ENCODE measurements at regions not wholly inside any gene's neighbourhood (a gene's known extent, or its start where the extent isn't known, plus 50 kb on each side); places are given as distances from the start of the nearest gene placed in this dataset.

DNA sequence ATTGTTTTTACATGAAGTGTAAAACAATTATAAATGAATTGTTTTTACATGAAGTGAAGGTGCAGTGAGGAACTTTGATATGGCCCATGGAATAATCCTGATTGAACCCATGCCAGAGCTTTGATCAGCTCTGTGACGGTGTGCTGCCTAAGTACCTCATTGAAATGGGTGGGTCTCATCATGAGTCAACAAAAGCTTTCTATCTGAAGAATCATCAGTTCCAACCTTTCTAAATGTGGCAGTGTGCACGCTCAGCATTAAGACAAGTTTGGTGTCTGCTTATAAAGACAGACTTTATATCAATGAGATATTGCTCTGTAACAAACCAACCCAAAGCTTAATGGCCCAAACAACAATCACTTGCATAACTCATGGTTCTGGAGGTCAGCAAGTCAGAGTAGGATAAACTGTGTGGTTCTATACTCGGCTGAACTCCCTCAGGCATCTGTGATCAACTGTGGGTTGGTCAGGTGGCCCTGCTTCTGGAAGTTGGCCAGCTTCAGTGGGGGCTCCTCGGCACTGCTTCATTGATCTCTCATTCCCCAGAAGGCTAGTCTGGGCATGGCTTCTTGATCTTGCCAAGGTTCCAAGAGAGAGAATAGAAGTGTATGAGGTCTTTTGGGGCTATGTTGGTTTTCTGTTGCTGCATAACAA is 258.0 kb downstream of the LTN1 start:
- H3K36me3 Mint-ChIP-seq (ENCODE audit: low read depth): no peaks in the 10 kb centered on the region
- no peaks in the 10 kb centered on the region for H3K9me3 Mint-ChIP-seq
- H3K27ac Mint-ChIP-seq: no peak overlapping the region
- no peak for DNase-seq (ENCODE audit: low spot score)
- H3K4me3 Mint-ChIP-seq (ENCODE audit: low read depth): no peak overlapping the region
- peaks cover 9% of the 10 kb centered on the region for H3K4me1 Mint-ChIP-seq (ENCODE audit: low read depth)
- no peaks in the 10 kb centered on the region for H3K27me3 Mint-ChIP-seq (ENCODE audit: low read depth)
- intact Hi-C loops (cut with micrococcal nuclease): no loop called here

- Mint-ChIP-seq H3K36me3 (ENCODE audit: low read depth) (no peaks in the 10 kb centered on the region), H3K4me1 (ENCODE audit: low read depth) (no peaks in the 10 kb centered on the region), H3K27me3 (ENCODE audit: low read depth) (no peaks in the 10 kb centered on the region), H3K27ac (no peak overlapping the region), H3K9me3 (no peaks in the 10 kb centered on the region), H3K4me3 (ENCODE audit: low read depth) (no peak overlapping the region)
- intact Hi-C loops (cut with micrococcal nuclease): no loop called here
- no peak for DNase-seq (ENCODE audit: low spot score)
Observed at GRCh38 chr21:28731700-28732321, 260.9 kb downstream of the LTN1 start.

DNA sequence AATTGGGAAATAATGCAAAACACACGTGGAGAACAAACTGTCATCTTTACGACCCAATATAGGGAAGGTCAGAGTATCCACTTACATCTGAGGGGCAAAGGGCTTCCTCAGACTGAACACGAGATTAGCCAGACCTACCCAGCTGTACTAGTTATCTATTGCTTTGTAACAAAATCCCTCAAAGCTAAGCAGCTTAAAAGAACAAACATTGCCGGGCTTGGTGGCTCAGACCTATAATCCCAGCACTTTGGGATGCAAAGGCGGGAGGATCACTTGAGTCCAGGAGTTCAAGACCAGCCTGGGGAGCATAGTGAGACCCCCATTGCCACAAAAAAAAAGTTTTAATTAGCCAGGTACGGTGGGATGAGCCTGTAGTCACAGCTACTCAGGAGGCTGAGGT is 262.8 kb downstream of the LTN1 start:
- Mint-ChIP-seq H3K4me3 (ENCODE audit: low read depth) (no peak overlapping the region), H3K9me3 (no peaks in the 10 kb centered on the region), H3K27me3 (ENCODE audit: low read depth) (no peaks in the 10 kb centered on the region), H3K4me1 (ENCODE audit: low read depth) (no peaks in the 10 kb centered on the region), H3K27ac (no peak overlapping the region), H3K36me3 (ENCODE audit: low read depth) (no peaks in the 10 kb centered on the region)
- intact Hi-C loops (cut with micrococcal nuclease): no loop called here
- DNase-seq (ENCODE audit: low spot score): no peak

- H3K27me3 Mint-ChIP-seq (ENCODE audit: low read depth): no peaks in the 10 kb centered on the region
Observed at GRCh38 chr21:28727809-28728208, 264.9 kb downstream of the LTN1 start.

GRCh38 chr21:28725396-28725795 is 267.3 kb downstream of the LTN1 start:
- Mint-ChIP-seq H3K27ac (no peak overlapping the region), H3K27me3 (ENCODE audit: low read depth) (no peaks in the 10 kb centered on the region), H3K4me3 (ENCODE audit: low read depth) (no peak overlapping the region), H3K4me1 (ENCODE audit: low read depth) (no peaks in the 10 kb centered on the region), H3K36me3 (ENCODE audit: low read depth) (no peaks in the 10 kb centered on the region), H3K9me3 (no peaks in the 10 kb centered on the region)
- intact Hi-C loops (cut with micrococcal nuclease): no loop called here
- DNase-seq (ENCODE audit: low spot score): no peak

More at GRCh38 chr21:28727809-28728208, 264.9 kb downstream of the LTN1 start:
- no peaks in the 10 kb centered on the region for H3K4me1 Mint-ChIP-seq (ENCODE audit: low read depth)
- H3K4me3 Mint-ChIP-seq (ENCODE audit: low read depth): no peak overlapping the region
- DNase-seq (ENCODE audit: low spot score): no peak
- no peaks in the 10 kb centered on the region for H3K9me3 Mint-ChIP-seq
- intact Hi-C loops (cut with micrococcal nuclease): no loop called here
- H3K36me3 Mint-ChIP-seq (ENCODE audit: low read depth): no peaks in the 10 kb centered on the region
- no peak overlapping the region for H3K27ac Mint-ChIP-seq

GRCh38 chr21:28723646-28724045 is 269.0 kb downstream of the LTN1 start:
- no peak overlapping the region for H3K4me3 Mint-ChIP-seq (ENCODE audit: low read depth)
- intact Hi-C loops (cut with micrococcal nuclease): no loop called here
- H3K4me1 Mint-ChIP-seq (ENCODE audit: low read depth): no peaks in the 10 kb centered on the region
- H3K27ac Mint-ChIP-seq: no peak overlapping the region
- no peaks in the 10 kb centered on the region for H3K27me3 Mint-ChIP-seq (ENCODE audit: low read depth)
- peaks cover 7% of the 10 kb centered on the region for H3K9me3 Mint-ChIP-seq
- no peaks in the 10 kb centered on the region for H3K36me3 Mint-ChIP-seq (ENCODE audit: low read depth)
- no peak for DNase-seq (ENCODE audit: low spot score)

DNA sequence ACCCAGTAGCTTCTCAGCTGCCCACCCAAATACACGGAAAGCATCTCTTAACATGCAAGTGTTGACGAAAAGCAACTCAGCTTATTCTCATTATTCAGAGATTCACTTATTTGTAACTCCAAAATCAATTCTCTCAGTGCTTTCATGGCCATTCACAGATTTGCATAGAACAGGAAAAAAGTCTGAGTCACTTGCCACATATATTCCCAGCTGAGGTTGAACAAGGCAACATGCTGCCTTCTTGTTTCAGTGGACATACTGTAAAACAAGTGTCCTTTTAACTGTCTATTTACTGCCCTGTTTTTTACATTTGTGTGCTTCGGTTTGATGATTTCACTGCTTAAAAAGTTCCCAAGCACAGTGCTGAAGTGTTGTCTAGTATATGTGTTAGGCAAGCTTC is 273.0 kb downstream of the LTN1 start:
- Mint-ChIP-seq H3K4me1 (ENCODE audit: low read depth) (peaks cover 6% of the 10 kb centered on the region), H3K4me3 (ENCODE audit: low read depth) (no peak overlapping the region), H3K36me3 (ENCODE audit: low read depth) (no peaks in the 10 kb centered on the region), H3K9me3 (peaks cover 7% of the 10 kb centered on the region), H3K27me3 (ENCODE audit: low read depth) (no peaks in the 10 kb centered on the region), H3K27ac (no peak overlapping the region)
- DNase-seq (ENCODE audit: low spot score): no peak
- intact Hi-C loops (cut with micrococcal nuclease): no loop called here

GRCh38 chr21:28714777-28715464 is 277.8 kb downstream of the LTN1 start:
- DNase-seq (ENCODE audit: low spot score): no peak
- Mint-ChIP-seq H3K9me3 (peaks cover 7% of the 10 kb centered on the region), H3K36me3 (ENCODE audit: low read depth) (no peaks in the 10 kb centered on the region), H3K4me1 (ENCODE audit: low read depth) (peaks cover 6% of the 10 kb centered on the region), H3K4me3 (ENCODE audit: low read depth) (no peak overlapping the region), H3K27ac (no peak overlapping the region), H3K27me3 (ENCODE audit: low read depth) (no peaks in the 10 kb centered on the region)
- intact Hi-C loops (cut with micrococcal nuclease): no loop called here

GRCh38 chr21:28712411-28712810 is 280.3 kb downstream of the LTN1 start:
- no peaks in the 10 kb centered on the region for H3K36me3 Mint-ChIP-seq (ENCODE audit: low read depth)
- no peak overlapping the region for H3K27ac Mint-ChIP-seq
- H3K9me3 Mint-ChIP-seq: no peaks in the 10 kb centered on the region
- peaks cover 4% of the 10 kb centered on the region for H3K4me1 Mint-ChIP-seq (ENCODE audit: low read depth)
- H3K4me3 Mint-ChIP-seq (ENCODE audit: low read depth): no peak overlapping the region
- no peaks in the 10 kb centered on the region for H3K27me3 Mint-ChIP-seq (ENCODE audit: low read depth)
- intact Hi-C loops (cut with micrococcal nuclease): no loop called here
- DNase-seq (ENCODE audit: low spot score): no peak

- no peak overlapping the region for H3K4me3 Mint-ChIP-seq (ENCODE audit: low read depth)
- H3K4me1 Mint-ChIP-seq (ENCODE audit: low read depth): peaks cover 2% of the 10 kb centered on the region
- peaks cover 10% of the 10 kb centered on the region for H3K9me3 Mint-ChIP-seq
- no peaks in the 10 kb centered on the region for H3K27me3 Mint-ChIP-seq (ENCODE audit: low read depth)
- no peak overlapping the region for H3K27ac Mint-ChIP-seq
- no peak for DNase-seq (ENCODE audit: low spot score)
- no peaks in the 10 kb centered on the region for H3K36me3 Mint-ChIP-seq (ENCODE audit: low read depth)
- intact Hi-C loops (cut with micrococcal nuclease): no loop called here
Observed at GRCh38 chr21:28705616-28706015, 287.1 kb downstream of the LTN1 start.

DNA sequence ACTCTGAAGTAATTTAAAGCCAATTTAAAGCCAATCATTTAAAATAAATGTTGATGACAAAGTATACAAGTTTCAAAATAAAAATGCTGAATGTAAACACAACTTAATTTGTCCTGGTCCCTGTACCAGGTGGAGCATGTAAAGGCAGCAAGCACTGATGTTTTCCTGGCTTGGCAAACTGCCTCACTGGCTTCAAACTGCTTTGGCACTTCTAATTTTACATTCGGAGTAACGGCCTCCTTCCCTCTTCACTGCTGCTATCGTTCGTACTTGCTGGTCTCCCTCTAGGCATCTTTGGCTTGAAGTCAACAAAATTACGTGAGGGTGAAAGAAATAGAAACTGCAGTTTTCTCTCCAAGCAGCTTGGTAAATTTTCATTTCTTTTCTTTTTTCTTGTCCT is 287.9 kb downstream of the LTN1 start:
- intact Hi-C loops (cut with micrococcal nuclease): no loop called here
- Mint-ChIP-seq H3K36me3 (ENCODE audit: low read depth) (no peaks in the 10 kb centered on the region), H3K27ac (no peak overlapping the region), H3K27me3 (ENCODE audit: low read depth) (no peaks in the 10 kb centered on the region), H3K4me1 (ENCODE audit: low read depth) (peaks cover 2% of the 10 kb centered on the region), H3K4me3 (ENCODE audit: low read depth) (no peak overlapping the region), H3K9me3 (peaks cover 10% of the 10 kb centered on the region)
- no peak for DNase-seq (ENCODE audit: low spot score)

DNA sequence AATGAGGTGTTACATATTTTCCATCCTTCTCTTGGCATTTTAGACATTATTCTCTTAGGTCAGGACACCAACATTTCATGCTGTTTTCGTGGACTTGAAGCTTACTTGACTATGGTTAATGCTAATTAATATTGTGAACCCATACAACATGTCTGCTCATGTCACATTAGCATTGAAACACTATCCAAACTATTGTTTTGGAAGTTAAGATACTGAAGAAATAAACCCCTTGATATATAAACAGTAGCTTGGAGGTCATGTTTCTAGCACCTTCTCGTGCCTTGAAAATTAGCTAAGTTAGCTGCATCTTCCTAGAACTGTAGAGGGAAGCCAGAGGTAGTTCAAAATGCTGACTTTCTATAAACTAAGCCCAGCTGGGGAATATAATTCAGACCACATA is 288.8 kb downstream of the LTN1 start:
- intact Hi-C loops (cut with micrococcal nuclease): no loop called here
- Mint-ChIP-seq H3K36me3 (ENCODE audit: low read depth) (no peaks in the 10 kb centered on the region), H3K27ac (no peak overlapping the region), H3K9me3 (peaks cover 10% of the 10 kb centered on the region), H3K4me1 (ENCODE audit: low read depth) (peaks cover 2% of the 10 kb centered on the region), H3K27me3 (ENCODE audit: low read depth) (no peaks in the 10 kb centered on the region), H3K4me3 (ENCODE audit: low read depth) (no peak overlapping the region)
- DNase-seq (ENCODE audit: low spot score): no peak

GRCh38 chr21:28699596-28700259 is 292.9 kb downstream of the LTN1 start:
- no peak for DNase-seq (ENCODE audit: low spot score)
- Mint-ChIP-seq H3K9me3 (peaks cover 10% of the 10 kb centered on the region), H3K27me3 (ENCODE audit: low read depth) (no peaks in the 10 kb centered on the region), H3K27ac (no peak overlapping the region), H3K4me1 (ENCODE audit: low read depth) (no peaks in the 10 kb centered on the region), H3K4me3 (ENCODE audit: low read depth) (no peak overlapping the region), H3K36me3 (ENCODE audit: low read depth) (no peaks in the 10 kb centered on the region)
- intact Hi-C loops (cut with micrococcal nuclease): no loop called here
